Right atrium auricular region (tissue), 2 donors: ENCODE measurements at regions not wholly inside any gene's neighbourhood (a gene's known extent, or its start where the extent isn't known, plus 50 kb on each side); places are given as distances from the start of the nearest gene placed in this dataset.

Experiments
- DNase-seq: peaks from one replicate; pipeline ENCODE4 v3.0.0-alpha.2; 2019; ENCODE audit warnings: low spot score
- H3K27ac ChIP-seq, 2 donors: fragments of 200-600 bp; sonication (generic); 1 replicate in 1 of 2; 2 replicates in 1 of 2; pipeline ENCODE4 v1.5.1; 2016 to 2019
- H3K27me3 ChIP-seq, 2 donors: fragments of 200-600 bp; sonication (generic); one replicate each; pipeline versions ENCODE4 v1.5.1 to v1.6.0; 2017 to 2019
- H3K36me3 ChIP-seq: fragments of 200-600 bp; sonication (generic); one replicate; pipeline ENCODE4 v1.5.1; 2016
- H3K4me1 ChIP-seq, 2 donors: fragments of 200-600 bp; sonication (generic); one replicate each; pipeline versions ENCODE4 v1.5.1 to v1.6.0; 2017 to 2019
- H3K4me3 ChIP-seq, 2 donors: fragments of 200-600 bp; sonication (generic); 1 replicate in 1 of 2; 2 replicates in 1 of 2; pipeline ENCODE4 v1.5.1; 2017 to 2019; ENCODE audit warnings: mild to moderate bottlenecking in 1 of 2, moderate library complexity in 1 of 2
- H3K9me3 ChIP-seq, 2 donors: fragments of 200-600 bp; sonication (generic); one replicate each; pipeline ENCODE4 v1.5.1; 2019
- TF ChIP-seq, protein P1 (sequence below), 2 donors: fragments of 200-600 bp; sonication (generic); IDR thresholded peaks; one replicate each; pipeline ENCODE4 v1.5.1; 2019; ENCODE audit warnings: antibody characterized with exemption in 2 of 2

DNA sequence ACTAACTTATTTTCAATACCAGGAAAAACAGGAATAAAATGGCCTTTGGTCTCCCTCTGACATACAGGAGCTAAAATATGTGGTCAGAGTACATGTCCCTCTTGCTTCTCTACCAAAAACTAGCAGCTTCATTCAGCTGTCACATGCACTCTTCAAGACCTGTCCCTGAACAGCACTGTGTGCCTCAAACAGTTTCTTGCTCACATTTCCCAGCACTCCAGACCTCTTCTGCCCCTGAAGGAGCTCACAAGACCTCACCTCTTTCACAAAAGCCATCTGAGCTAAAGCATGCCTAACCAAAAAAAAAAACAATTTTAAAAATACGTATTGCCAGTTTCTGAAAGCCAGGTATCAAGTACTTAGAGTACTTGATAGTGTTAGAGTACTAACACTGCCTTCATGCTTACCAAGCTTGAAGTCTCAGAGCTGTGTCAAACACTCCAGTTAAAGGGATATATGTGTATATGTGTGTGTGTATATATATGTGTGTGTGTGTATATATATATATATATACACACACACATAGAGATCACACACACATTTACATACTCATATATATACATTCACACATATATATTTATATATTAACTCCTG lies 148.3 kb upstream of the POU3F2 start:
- DNase-seq, result no peak
- no peak overlapping the region for H3K4me3 ChIP-seq
- H3K27ac ChIP-seq, result no peak overlapping the region
- H3K27me3 ChIP-seq, result no peaks in the 10 kb centered on the region
- no peaks in the 10 kb centered on the region for H3K9me3 ChIP-seq
- no peaks in the 10 kb centered on the region for H3K4me1 ChIP-seq
- H3K36me3 ChIP-seq, result no peaks in the 10 kb centered on the region
- TF ChIP-seq, protein P1, sequence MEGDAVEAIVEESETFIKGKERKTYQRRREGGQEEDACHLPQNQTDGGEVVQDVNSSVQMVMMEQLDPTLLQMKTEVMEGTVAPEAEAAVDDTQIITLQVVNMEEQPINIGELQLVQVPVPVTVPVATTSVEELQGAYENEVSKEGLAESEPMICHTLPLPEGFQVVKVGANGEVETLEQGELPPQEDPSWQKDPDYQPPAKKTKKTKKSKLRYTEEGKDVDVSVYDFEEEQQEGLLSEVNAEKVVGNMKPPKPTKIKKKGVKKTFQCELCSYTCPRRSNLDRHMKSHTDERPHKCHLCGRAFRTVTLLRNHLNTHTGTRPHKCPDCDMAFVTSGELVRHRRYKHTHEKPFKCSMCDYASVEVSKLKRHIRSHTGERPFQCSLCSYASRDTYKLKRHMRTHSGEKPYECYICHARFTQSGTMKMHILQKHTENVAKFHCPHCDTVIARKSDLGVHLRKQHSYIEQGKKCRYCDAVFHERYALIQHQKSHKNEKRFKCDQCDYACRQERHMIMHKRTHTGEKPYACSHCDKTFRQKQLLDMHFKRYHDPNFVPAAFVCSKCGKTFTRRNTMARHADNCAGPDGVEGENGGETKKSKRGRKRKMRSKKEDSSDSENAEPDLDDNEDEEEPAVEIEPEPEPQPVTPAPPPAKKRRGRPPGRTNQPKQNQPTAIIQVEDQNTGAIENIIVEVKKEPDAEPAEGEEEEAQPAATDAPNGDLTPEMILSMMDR (IDR thresholded peaks at IDR 0.05), result no peak

DNA sequence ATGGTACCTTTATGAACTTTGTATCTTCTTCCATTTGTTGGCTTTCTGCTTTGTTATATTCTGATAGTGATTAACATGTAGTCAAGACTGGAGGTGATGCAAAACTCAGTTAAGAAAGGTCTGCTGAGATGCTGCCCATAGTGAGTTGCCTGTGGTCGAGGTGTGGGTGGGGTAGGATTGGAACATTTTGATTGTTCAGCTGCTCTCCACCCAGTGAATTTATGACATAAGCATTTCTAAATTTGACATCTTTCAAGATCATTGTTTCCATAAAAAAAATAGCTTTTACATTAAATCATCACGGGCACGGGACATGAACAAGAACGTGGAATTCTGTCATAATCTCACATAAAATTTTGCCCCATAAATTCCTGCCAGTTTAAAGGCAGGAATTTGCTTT lies 146.6 kb upstream of the POU3F2 start:
- no peak overlapping the region for H3K27ac ChIP-seq
- H3K27me3 ChIP-seq, result no peaks in the 10 kb centered on the region
- TF ChIP-seq, protein P1 (IDR thresholded peaks at IDR 0.05), result no peak
- H3K36me3 ChIP-seq, result no peaks in the 10 kb centered on the region
- no peaks in the 10 kb centered on the region for H3K4me1 ChIP-seq
- no peak for DNase-seq
- no peaks in the 10 kb centered on the region for H3K9me3 ChIP-seq
- no peak overlapping the region for H3K4me3 ChIP-seq

DNA sequence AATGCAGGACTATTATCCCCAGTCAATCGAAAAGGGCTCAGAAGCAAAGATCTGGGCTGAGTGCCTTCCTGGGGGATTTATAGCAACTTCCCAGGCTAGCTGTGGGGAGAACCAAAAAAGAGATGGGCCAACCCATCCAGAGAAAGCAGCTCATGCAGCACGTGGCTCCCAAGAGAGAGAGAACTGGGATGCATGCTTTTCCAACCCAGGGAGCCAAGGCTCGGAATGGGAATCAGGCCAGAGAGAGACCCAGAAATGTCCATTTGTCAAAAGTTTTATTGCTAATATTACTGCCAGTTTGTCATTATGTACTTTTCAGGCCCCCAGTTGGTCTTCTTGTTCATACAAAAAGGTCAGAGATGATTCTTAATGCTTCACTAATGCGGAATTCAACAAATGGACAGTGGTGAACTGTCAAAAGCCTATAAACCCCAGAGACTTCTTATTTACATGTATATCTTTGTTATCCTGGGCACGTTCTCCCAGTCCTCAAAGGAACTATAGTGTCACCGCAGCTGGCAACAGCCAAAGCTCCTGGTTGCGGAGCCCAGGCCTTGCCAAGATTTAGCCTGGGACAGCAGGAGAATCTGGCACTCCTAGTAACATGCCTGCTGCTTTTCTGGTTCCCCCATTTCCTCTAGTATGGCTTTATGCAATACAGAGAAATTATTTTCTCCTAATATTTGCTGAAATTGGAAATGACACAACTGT lies 139.1 kb upstream of the POU3F2 start:
- Histone ChIP-seq H3K27ac (no peak overlapping the region), H3K9me3 (no peaks in the 10 kb centered on the region), H3K4me1 (no peaks in the 10 kb centered on the region), H3K4me3 (no peak overlapping the region), H3K36me3 (no peaks in the 10 kb centered on the region), H3K27me3 (no peaks in the 10 kb centered on the region)
- TF ChIP-seq, protein P1 (IDR thresholded peaks at IDR 0.05), result no peak
- no peak for DNase-seq

DNA sequence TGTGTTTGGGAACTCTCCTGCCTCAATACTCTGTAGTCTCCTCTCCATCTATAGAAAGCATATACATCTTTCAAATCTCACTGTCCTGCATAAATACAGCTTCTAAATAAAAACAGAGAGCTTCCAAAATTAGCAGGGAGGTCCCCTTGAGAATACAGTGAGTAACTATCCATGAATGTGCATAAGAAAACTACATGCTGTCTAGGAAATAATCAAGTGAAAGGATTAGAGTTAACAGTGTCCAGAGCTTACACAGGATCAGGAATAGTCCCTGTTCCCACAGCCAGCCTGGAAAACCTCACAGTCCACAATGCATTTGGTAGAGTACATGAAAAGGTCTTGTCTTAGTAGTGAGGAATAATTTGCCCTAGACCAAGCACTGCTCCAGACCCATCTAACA lies 123.0 kb upstream of the POU3F2 start:
- Histone ChIP-seq H3K27ac (no peak overlapping the region), H3K27me3 (no peaks in the 10 kb centered on the region), H3K4me1 (no peaks in the 10 kb centered on the region), H3K36me3 (no peaks in the 10 kb centered on the region), H3K9me3 (no peaks in the 10 kb centered on the region), H3K4me3 (no peak overlapping the region)
- no peak for DNase-seq
- TF ChIP-seq, protein P1 (IDR thresholded peaks at IDR 0.05), result no peak

DNA sequence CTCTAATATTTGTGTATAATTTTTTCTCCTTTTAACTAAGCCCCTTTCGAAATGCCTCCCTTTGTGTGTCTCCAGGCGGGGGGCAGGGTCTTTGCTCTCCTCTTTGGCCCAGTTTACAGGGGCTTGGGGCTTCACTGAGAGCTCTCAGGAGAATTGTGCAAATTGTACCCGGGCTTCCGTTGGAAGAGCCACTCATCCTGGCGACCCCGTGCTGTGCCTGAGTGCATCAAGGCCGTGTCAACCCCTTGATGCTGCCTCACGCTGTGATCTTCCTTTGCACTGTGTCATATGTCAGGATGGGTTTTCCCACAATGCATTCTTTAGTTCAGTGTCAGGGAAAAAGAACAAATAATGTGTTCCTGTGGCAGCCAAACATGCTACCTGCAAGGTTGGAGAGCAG lies 118.0 kb upstream of the POU3F2 start:
- no peaks in the 10 kb centered on the region for H3K9me3 ChIP-seq
- H3K27ac ChIP-seq, result no peak overlapping the region
- TF ChIP-seq, protein P1 (IDR thresholded peaks at IDR 0.05), result no peak
- H3K36me3 ChIP-seq, result no peaks in the 10 kb centered on the region
- no peaks in the 10 kb centered on the region for H3K4me1 ChIP-seq
- H3K27me3 ChIP-seq, result no peaks in the 10 kb centered on the region
- no peak overlapping the region for H3K4me3 ChIP-seq
- no peak for DNase-seq
